ENCODE measurements at regions not wholly inside any gene's neighbourhood (a gene's known extent, or its start where the extent isn't known, plus 50 kb on each side); places are given as distances from the start of the nearest gene placed in this dataset.

DNA sequence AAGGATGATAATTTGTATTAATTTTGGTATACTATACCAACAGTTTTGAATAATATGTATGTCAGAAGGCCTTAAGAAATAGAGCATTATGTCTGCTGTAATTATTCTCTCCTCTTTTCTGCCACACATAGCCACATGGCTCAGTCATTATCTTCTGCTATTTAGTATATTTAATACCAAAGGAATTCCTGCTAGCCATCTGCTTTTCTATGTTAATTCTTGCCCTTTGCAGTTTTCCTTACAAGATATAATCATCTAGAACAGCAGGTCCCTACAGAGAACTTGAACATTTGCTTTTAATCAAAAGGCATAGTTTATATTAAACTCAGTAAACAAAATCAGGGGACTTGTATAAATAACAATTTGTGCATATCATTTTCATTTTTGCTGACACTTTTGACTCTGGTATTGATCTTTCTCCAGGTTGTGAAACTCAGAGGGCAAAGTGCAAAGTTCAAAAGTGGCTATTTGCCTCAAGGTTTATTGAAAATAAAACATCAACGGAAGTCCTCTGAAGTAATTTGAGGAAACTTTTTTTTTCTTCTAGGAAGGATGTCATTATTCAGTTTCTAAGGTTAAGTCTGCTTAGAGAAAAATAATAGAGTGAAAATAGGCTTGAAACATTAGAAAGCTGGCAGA lies 702.0 kb downstream of the KCNJ2 start:
- TF ChIP-seq, protein P1, sequence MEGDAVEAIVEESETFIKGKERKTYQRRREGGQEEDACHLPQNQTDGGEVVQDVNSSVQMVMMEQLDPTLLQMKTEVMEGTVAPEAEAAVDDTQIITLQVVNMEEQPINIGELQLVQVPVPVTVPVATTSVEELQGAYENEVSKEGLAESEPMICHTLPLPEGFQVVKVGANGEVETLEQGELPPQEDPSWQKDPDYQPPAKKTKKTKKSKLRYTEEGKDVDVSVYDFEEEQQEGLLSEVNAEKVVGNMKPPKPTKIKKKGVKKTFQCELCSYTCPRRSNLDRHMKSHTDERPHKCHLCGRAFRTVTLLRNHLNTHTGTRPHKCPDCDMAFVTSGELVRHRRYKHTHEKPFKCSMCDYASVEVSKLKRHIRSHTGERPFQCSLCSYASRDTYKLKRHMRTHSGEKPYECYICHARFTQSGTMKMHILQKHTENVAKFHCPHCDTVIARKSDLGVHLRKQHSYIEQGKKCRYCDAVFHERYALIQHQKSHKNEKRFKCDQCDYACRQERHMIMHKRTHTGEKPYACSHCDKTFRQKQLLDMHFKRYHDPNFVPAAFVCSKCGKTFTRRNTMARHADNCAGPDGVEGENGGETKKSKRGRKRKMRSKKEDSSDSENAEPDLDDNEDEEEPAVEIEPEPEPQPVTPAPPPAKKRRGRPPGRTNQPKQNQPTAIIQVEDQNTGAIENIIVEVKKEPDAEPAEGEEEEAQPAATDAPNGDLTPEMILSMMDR (IDR thresholded peaks at IDR 0.05): no peak
- TF ChIP-seq ZNF416 (CRISPR knock-in tag; IDR thresholded peaks at IDR 0.05) (no peak), CREB1 (CRISPR knock-in tag; IDR thresholded peaks at IDR 0.05) (no peak), ESRRA (CRISPR knock-in tag; IDR thresholded peaks at IDR 0.05; ENCODE audit: borderline replicate concordance) (no peak), NR2C2 (CRISPR knock-in tag; IDR thresholded peaks at IDR 0.05) (no peak), NFYB (CRISPR knock-in tag; conservative IDR thresholded peaks at IDR 0.05; ENCODE audit: low read depth) (no peak), ZNF317 (CRISPR knock-in tag; IDR thresholded peaks at IDR 0.05; ENCODE audit: borderline replicate concordance, low read depth) (no peak), SP1 (CRISPR knock-in tag; conservative IDR thresholded peaks at IDR 0.05) (no peak), NFATC4 (CRISPR knock-in tag; IDR thresholded peaks at IDR 0.05) (no peak), ZNF121 (CRISPR knock-in tag; IDR thresholded peaks at IDR 0.05) (no peak)
- TF ChIP-seq, protein P2, sequence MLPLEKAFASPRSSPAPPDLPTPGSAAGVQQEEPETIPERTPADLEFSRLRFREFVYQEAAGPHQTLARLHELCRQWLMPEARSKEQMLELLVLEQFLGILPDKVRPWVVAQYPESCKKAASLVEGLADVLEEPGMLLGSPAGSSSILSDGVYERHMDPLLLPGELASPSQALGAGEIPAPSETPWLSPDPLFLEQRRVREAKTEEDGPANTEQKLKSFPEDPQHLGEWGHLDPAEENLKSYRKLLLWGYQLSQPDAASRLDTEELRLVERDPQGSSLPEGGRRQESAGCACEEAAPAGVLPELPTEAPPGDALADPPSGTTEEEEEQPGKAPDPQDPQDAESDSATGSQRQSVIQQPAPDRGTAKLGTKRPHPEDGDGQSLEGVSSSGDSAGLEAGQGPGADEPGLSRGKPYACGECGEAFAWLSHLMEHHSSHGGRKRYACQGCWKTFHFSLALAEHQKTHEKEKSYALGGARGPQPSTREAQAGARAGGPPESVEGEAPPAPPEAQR (CRISPR knock-in tag; IDR thresholded peaks at IDR 0.05): no peak
- TF ChIP-seq, protein P3, sequence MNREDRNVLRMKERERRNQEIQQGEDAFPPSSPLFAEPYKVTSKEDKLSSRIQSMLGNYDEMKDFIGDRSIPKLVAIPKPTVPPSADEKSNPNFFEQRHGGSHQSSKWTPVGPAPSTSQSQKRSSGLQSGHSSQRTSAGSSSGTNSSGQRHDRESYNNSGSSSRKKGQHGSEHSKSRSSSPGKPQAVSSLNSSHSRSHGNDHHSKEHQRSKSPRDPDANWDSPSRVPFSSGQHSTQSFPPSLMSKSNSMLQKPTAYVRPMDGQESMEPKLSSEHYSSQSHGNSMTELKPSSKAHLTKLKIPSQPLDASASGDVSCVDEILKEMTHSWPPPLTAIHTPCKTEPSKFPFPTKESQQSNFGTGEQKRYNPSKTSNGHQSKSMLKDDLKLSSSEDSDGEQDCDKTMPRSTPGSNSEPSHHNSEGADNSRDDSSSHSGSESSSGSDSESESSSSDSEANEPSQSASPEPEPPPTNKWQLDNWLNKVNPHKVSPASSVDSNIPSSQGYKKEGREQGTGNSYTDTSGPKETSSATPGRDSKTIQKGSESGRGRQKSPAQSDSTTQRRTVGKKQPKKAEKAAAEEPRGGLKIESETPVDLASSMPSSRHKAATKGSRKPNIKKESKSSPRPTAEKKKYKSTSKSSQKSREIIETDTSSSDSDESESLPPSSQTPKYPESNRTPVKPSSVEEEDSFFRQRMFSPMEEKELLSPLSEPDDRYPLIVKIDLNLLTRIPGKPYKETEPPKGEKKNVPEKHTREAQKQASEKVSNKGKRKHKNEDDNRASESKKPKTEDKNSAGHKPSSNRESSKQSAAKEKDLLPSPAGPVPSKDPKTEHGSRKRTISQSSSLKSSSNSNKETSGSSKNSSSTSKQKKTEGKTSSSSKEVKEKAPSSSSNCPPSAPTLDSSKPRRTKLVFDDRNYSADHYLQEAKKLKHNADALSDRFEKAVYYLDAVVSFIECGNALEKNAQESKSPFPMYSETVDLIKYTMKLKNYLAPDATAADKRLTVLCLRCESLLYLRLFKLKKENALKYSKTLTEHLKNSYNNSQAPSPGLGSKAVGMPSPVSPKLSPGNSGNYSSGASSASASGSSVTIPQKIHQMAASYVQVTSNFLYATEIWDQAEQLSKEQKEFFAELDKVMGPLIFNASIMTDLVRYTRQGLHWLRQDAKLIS (CRISPR knock-in tag; IDR thresholded peaks at IDR 0.05; ENCODE audit: borderline replicate concordance): no peak
